ENCODE measurements at regions not wholly inside any gene's neighbourhood (a gene's known extent, or its start where the extent isn't known, plus 50 kb on each side); places are given as distances from the start of the nearest gene placed in this dataset.

- Histone ChIP-seq H4K91ac (ENCODE audit: insufficient read depth, low read depth, low read length) (no peak overlapping the region), H3K9ac (ENCODE audit: low read depth, low read length) (no peak overlapping the region), H3K56ac (ENCODE audit: extremely low read depth, insufficient read depth, low read length) (no peak overlapping the region), H3K18ac (ENCODE audit: low read depth, low read length) (no peak overlapping the region), H3K27ac (ENCODE audit: insufficient read depth, low read length) (no peak overlapping the region), H2BK5ac (ENCODE audit: low read depth, low read length, poor library complexity, severe bottlenecking) (no peak overlapping the region), H2AK5ac (ENCODE audit: low read depth, low read length) (no peak overlapping the region), H2AK9ac (replicated peaks; ENCODE audit: low read depth, low read length, poor library complexity) (no peak overlapping the region), H3K9me3 (ENCODE audit: control insufficient read depth, insufficient read depth, low read length) (no peaks in the 10 kb centered on the region), H2AFZ (replicated peaks; ENCODE audit: low read length, poor library complexity) (no peak overlapping the region), H3K36me3 (ENCODE audit: control insufficient read depth, insufficient read depth, low read length) (no peaks in the 10 kb centered on the region), H2BK120ac (ENCODE audit: low read depth, low read length) (no peak overlapping the region), H3K4me2 (ENCODE audit: low read depth, low read length) (no peak overlapping the region), H3K14ac (replicated peaks; ENCODE audit: low read depth, low read length) (no peak overlapping the region), H4K20me1 (ENCODE audit: insufficient read depth, low read length) (no peaks in the 10 kb centered on the region), H3K4me3 (ENCODE audit: insufficient read depth, low read depth, low read length) (no peak overlapping the region), H3K4me1 (ENCODE audit: control insufficient read depth, insufficient read depth, low read length) (no peaks in the 10 kb centered on the region), H3K9me1 (ENCODE audit: insufficient read depth, low read length) (no peaks in the 10 kb centered on the region), H3K79me1 (ENCODE audit: low read depth in 1 of 2, low read length in 2 of 2) (no peaks in the 10 kb centered on the region), H4K8ac (ENCODE audit: low read depth in 2 of 2, low read length in 2 of 2) (no peak overlapping the region), H2BK15ac (ENCODE audit: low read depth, low read length) (no peak overlapping the region), H3K4ac (ENCODE audit: low read depth, low read length) (no peak overlapping the region), H2BK20ac (ENCODE audit: low read depth, low read length) (no peak overlapping the region), H3K23ac (ENCODE audit: low read depth, low read length) (no peak overlapping the region), H3K27me3 (ENCODE audit: control insufficient read depth, insufficient read depth, low read length) (no peaks in the 10 kb centered on the region; the same call in 1 of the 2 replicates), H4K5ac (ENCODE audit: low read depth, low read length) (no peak overlapping the region)
- CTCF ChIA-PET = interaction anchor here (0.7 kb wide), 1 partner anchor 1948 kb away, joined by 4 read pairs; no protein-coding TSS in a partner anchor
- no peak for ATAC-seq (ENCODE audit: low read depth)
- no TSS peak for BruUV-seq (replicated peaks)
- TF ChIP-seq RFX5 (IDR thresholded peaks at IDR 0.05; ENCODE audit: low read depth, low read length) (no peak), CTCF (conservative IDR thresholded peaks at IDR 0.05; ENCODE audit: low read depth, low read length) (no peak), RAD21 (IDR thresholded peaks at IDR 0.05; ENCODE audit: low read length) (no peak), RCOR1 (IDR thresholded peaks at IDR 0.05; ENCODE audit: insufficient replicate concordance, low read length) (no peak)
- dilution Hi-C loops (cut with HindIII; ENCODE audit: low sequenced_read_pairs, unreplicated experiment) = no loop called here
- 53% methylated on average over 2 of the region's 12 CpGs; no CpG with 5 or more reads in 1 of the 2 experiments for WGBS, 2 experiments (ENCODE audit: extremely low coverage in 2 of 2, insufficient read length in 1 of 2)
- DNase-seq = no peak
- in situ Hi-C loops (cut with MboI; ENCODE audit: low sequenced_read_pairs) = no loop called here
- POLR2A ChIA-PET (ENCODE audit: unreplicated experiment) = no interaction called here
- intact Hi-C loops (cut with micrococcal nuclease) = no loop called here
These were observed 78.1 kb upstream of the RET start for GRCh38 chr10:42998481-42999384.

Measured in IMR-90 (cell line).